ENCODE measurements at regions not wholly inside any gene's neighbourhood (a gene's known extent, or its start where the extent isn't known, plus 50 kb on each side); places are given as distances from the start of the nearest gene placed in this dataset.

- no peak overlapping the region for H3K4me3 ChIP-seq (ENCODE audit: low read length)
- no peaks in the 10 kb centered on the region for H3K36me3 ChIP-seq (ENCODE audit: control insufficient read depth, insufficient read depth, low read length)
- DNase-seq (ENCODE audit: low read depth, low spot score) = no peak
- no peaks in the 10 kb centered on the region for H3K4me1 ChIP-seq (ENCODE audit: control insufficient read depth, insufficient read depth, low read length)
- no peaks in the 10 kb centered on the region for H3K9me3 ChIP-seq (ENCODE audit: control insufficient read depth, insufficient read depth, low read length)
- no CpG with 5 or more reads among the region's 3 CpGs for WGBS (ENCODE audit: insufficient coverage, insufficient read length)
- H3K27me3 ChIP-seq (ENCODE audit: control insufficient read depth, insufficient read depth, low read length) = no peaks in the 10 kb centered on the region
- no peak overlapping the region for H3K27ac ChIP-seq (ENCODE audit: low read length)
Measured at GRCh38 chrX:124679199-124679598, 332.8 kb downstream of the SH2D1A start.

GRCh38 chrX:124680287-124680686 is 333.9 kb downstream of the SH2D1A start:
- no peaks in the 10 kb centered on the region for H3K36me3 ChIP-seq (ENCODE audit: control insufficient read depth, insufficient read depth, low read length)
- H3K4me1 ChIP-seq (ENCODE audit: control insufficient read depth, insufficient read depth, low read length) = no peaks in the 10 kb centered on the region
- DNase-seq (ENCODE audit: low read depth, low spot score) = no peak
- no peak overlapping the region for H3K27ac ChIP-seq (ENCODE audit: low read length)
- WGBS (ENCODE audit: insufficient coverage, insufficient read length) = 100% methylated on average over 1 of the region's 2 CpGs
- H3K9me3 ChIP-seq (ENCODE audit: control insufficient read depth, insufficient read depth, low read length) = no peaks in the 10 kb centered on the region
- no peaks in the 10 kb centered on the region for H3K27me3 ChIP-seq (ENCODE audit: control insufficient read depth, insufficient read depth, low read length)
- no peak overlapping the region for H3K4me3 ChIP-seq (ENCODE audit: low read length)

DNA sequence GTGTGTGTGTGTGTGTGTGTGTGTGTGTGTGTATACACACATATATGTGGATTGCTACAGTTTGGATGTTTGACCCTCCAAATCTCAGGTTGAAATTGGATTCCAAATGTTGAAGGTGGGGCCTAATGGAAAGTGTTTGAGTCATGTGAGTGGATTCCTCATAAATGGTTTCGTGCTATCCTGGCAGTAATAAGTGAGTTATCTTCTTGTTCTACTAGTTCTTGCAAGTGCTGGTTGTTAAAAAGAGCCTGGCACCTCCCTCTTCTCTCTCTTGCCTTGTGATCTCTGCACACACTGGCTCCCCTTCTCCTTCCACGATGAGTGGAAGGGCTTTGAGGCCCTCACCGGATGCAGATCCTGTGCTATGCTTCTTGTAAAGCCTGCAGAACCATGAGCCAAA is 344.1 kb downstream of the SH2D1A start:
- no peaks in the 10 kb centered on the region for H3K4me1 ChIP-seq (ENCODE audit: control insufficient read depth, insufficient read depth, low read length)
- H3K27ac ChIP-seq (ENCODE audit: low read length) = no peak overlapping the region
- H3K4me3 ChIP-seq (ENCODE audit: low read length) = no peak overlapping the region
- H3K27me3 ChIP-seq (ENCODE audit: control insufficient read depth, insufficient read depth, low read length) = no peaks in the 10 kb centered on the region
- no peak for DNase-seq (ENCODE audit: low read depth, low spot score)
- no peaks in the 10 kb centered on the region for H3K36me3 ChIP-seq (ENCODE audit: control insufficient read depth, insufficient read depth, low read length)
- H3K9me3 ChIP-seq (ENCODE audit: control insufficient read depth, insufficient read depth, low read length) = no peaks in the 10 kb centered on the region
- WGBS (ENCODE audit: insufficient coverage, insufficient read length) = no CpG with 5 or more reads among the region's 3 CpGs

- Histone ChIP-seq H3K9me3 (ENCODE audit: control insufficient read depth, insufficient read depth, low read length) (no peaks in the 10 kb centered on the region), H3K4me3 (ENCODE audit: low read length) (no peak overlapping the region), H3K27ac (ENCODE audit: low read length) (no peak overlapping the region), H3K36me3 (ENCODE audit: control insufficient read depth, insufficient read depth, low read length) (no peaks in the 10 kb centered on the region), H3K27me3 (ENCODE audit: control insufficient read depth, insufficient read depth, low read length) (no peaks in the 10 kb centered on the region), H3K4me1 (ENCODE audit: control insufficient read depth, insufficient read depth, low read length) (no peaks in the 10 kb centered on the region)
- WGBS (ENCODE audit: insufficient coverage, insufficient read length) = no CpG with 5 or more reads among the region's 2 CpGs
- DNase-seq (ENCODE audit: low read depth, low spot score) = no peak
Measured at GRCh38 chrX:124699876-124700275, 353.5 kb downstream of the SH2D1A start.

DNA sequence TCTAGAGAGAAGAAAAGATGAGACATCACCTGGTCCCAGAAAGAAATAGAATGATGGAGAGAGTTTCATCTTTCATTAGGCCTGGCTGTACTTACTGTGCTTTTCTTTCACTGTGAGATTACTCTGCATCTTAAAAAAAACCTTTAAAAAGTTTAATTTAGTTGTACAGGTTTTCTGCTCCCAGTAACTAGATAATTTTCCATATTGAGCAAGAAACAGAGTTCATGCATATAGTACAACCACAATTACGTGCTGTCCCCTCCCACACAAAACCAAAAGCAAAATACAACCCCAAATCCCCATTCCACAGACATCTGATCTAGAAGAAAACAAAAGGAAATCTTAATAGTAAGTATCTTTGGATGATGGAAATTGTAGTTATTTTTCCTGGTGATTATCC is 371.2 kb downstream of the SH2D1A start:
- no CpG with 5 or more reads among the region's 1 CpG for WGBS (ENCODE audit: insufficient coverage, insufficient read length)
- H3K4me1 ChIP-seq (ENCODE audit: control insufficient read depth, insufficient read depth, low read length) = no peaks in the 10 kb centered on the region
- H3K27me3 ChIP-seq (ENCODE audit: control insufficient read depth, insufficient read depth, low read length) = no peaks in the 10 kb centered on the region
- DNase-seq (ENCODE audit: low read depth, low spot score) = no peak
- H3K4me3 ChIP-seq (ENCODE audit: low read length) = no peak overlapping the region
- H3K36me3 ChIP-seq (ENCODE audit: control insufficient read depth, insufficient read depth, low read length) = no peaks in the 10 kb centered on the region
- H3K27ac ChIP-seq (ENCODE audit: low read length) = no peak overlapping the region
- H3K9me3 ChIP-seq (ENCODE audit: control insufficient read depth, insufficient read depth, low read length) = no peaks in the 10 kb centered on the region

DNA sequence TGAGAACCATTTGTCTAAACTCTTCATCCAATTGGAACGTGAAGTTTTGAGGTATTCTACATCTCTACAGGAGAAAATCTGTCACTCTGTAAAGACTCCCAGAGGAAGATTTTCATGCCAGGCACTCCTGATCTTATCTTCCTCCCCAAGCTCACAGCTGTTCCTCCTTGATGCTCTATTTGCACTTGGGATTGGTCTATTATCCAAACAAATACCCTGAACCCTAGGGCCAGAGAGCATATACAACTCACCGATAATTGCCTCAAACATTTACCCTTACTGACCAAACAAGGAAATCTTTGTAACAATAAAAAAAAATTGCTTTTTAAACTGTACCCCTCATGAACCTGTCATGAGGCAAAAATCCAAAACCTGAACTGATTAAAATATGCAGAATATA is 372.7 kb downstream of the SH2D1A start:
- no peak for DNase-seq (ENCODE audit: low read depth, low spot score)
- H3K36me3 ChIP-seq (ENCODE audit: control insufficient read depth, insufficient read depth, low read length) = no peaks in the 10 kb centered on the region
- no peak overlapping the region for H3K4me3 ChIP-seq (ENCODE audit: low read length)
- H3K27me3 ChIP-seq (ENCODE audit: control insufficient read depth, insufficient read depth, low read length) = no peaks in the 10 kb centered on the region
- WGBS (ENCODE audit: insufficient coverage, insufficient read length) = no CpG with 5 or more reads among the region's 2 CpGs
- H3K27ac ChIP-seq (ENCODE audit: low read length) = no peak overlapping the region
- no peaks in the 10 kb centered on the region for H3K9me3 ChIP-seq (ENCODE audit: control insufficient read depth, insufficient read depth, low read length)
- H3K4me1 ChIP-seq (ENCODE audit: control insufficient read depth, insufficient read depth, low read length) = no peaks in the 10 kb centered on the region

DNA sequence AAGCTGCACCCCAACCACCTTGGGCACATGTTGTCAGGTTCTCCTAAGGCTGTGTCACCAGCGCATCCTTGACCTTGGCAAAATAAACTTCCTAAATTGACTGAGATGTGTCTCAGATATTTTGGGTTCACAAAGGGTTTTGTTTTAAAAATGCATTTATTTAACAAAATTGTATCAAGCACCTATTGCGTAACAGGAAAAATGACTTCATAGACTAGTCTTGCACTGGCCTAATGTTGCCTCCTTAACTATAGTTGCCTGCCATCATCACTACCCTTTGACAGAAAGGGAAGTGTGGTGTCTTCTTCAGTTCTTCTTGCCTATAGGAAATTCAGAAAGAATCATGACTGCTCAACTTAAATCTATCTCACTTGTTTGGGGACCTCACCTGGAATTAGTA is 374.2 kb downstream of the SH2D1A start:
- Histone ChIP-seq H3K9me3 (ENCODE audit: control insufficient read depth, insufficient read depth, low read length) (no peaks in the 10 kb centered on the region), H3K36me3 (ENCODE audit: control insufficient read depth, insufficient read depth, low read length) (no peaks in the 10 kb centered on the region), H3K27me3 (ENCODE audit: control insufficient read depth, insufficient read depth, low read length) (no peaks in the 10 kb centered on the region), H3K4me1 (ENCODE audit: control insufficient read depth, insufficient read depth, low read length) (no peaks in the 10 kb centered on the region), H3K4me3 (ENCODE audit: low read length) (no peak overlapping the region), H3K27ac (ENCODE audit: low read length) (no peak overlapping the region)
- DNase-seq (ENCODE audit: low read depth, low spot score) = no peak
- WGBS (ENCODE audit: insufficient coverage, insufficient read length) = no CpG with 5 or more reads among the region's 2 CpGs

DNA sequence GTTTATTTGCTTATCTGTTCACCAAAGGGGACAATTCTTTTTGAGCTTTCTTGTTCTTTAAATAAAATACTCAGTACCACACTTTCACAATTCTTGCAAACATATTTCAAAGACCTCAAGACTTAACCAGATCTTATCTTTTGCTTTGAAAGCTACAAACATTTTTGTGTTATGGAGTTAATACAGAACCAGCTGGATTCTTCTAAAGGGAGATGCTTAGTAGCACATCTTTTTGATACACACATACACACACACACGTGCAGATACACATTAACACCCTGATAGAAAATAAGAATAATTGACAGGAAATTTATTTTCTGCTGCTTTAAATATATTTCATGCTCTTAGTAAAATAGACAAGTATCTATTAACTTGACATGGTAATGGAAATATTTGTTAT is 379.1 kb downstream of the SH2D1A start:
- H3K27me3 ChIP-seq (ENCODE audit: control insufficient read depth, insufficient read depth, low read length) = no peaks in the 10 kb centered on the region

DNA sequence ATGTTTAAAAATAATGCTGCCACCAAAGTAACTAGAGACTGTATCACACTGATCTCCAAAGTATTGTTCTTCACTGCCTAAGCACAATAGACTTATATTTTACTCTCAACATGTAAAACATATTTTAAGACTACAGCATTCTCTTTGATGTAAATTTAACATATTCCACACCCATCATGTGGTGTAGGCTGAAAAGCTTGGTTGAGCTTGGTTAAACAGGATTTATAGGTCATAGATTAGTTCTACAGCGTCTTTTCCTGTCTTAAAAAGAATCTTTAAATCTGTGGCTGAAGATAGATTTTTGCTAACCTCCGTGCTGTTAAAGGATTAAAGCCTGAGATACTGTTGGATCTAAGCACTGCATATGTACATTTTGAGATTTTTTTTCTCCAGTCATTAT is 379.9 kb downstream of the SH2D1A start:
- Histone ChIP-seq H3K4me3 (ENCODE audit: low read length) (no peak overlapping the region), H3K4me1 (ENCODE audit: control insufficient read depth, insufficient read depth, low read length) (no peaks in the 10 kb centered on the region), H3K36me3 (ENCODE audit: control insufficient read depth, insufficient read depth, low read length) (no peaks in the 10 kb centered on the region), H3K27me3 (ENCODE audit: control insufficient read depth, insufficient read depth, low read length) (no peaks in the 10 kb centered on the region), H3K27ac (ENCODE audit: low read length) (no peak overlapping the region), H3K9me3 (ENCODE audit: control insufficient read depth, insufficient read depth, low read length) (no peaks in the 10 kb centered on the region)
- DNase-seq (ENCODE audit: low read depth, low spot score) = no peak
- no CpG with 5 or more reads among the region's 2 CpGs for WGBS (ENCODE audit: insufficient coverage, insufficient read length)

More for the DNA sequence above, 379.1 kb downstream of the SH2D1A start:
- H3K36me3 ChIP-seq (ENCODE audit: control insufficient read depth, insufficient read depth, low read length) = no peaks in the 10 kb centered on the region
- H3K27ac ChIP-seq (ENCODE audit: low read length) = no peak overlapping the region
- H3K9me3 ChIP-seq (ENCODE audit: control insufficient read depth, insufficient read depth, low read length) = no peaks in the 10 kb centered on the region
- DNase-seq (ENCODE audit: low read depth, low spot score) = no peak
- WGBS (ENCODE audit: insufficient coverage, insufficient read length) = no CpG with 5 or more reads among the region's 1 CpG
- no peaks in the 10 kb centered on the region for H3K4me1 ChIP-seq (ENCODE audit: control insufficient read depth, insufficient read depth, low read length)
- no peak overlapping the region for H3K4me3 ChIP-seq (ENCODE audit: low read length)

- Histone ChIP-seq H3K4me3 (ENCODE audit: low read length) (no peak overlapping the region), H3K4me1 (ENCODE audit: control insufficient read depth, insufficient read depth, low read length) (no peaks in the 10 kb centered on the region), H3K27me3 (ENCODE audit: control insufficient read depth, insufficient read depth, low read length) (no peaks in the 10 kb centered on the region), H3K36me3 (ENCODE audit: control insufficient read depth, insufficient read depth, low read length) (no peaks in the 10 kb centered on the region), H3K27ac (ENCODE audit: low read length) (no peak overlapping the region), H3K9me3 (ENCODE audit: control insufficient read depth, insufficient read depth, low read length) (no peaks in the 10 kb centered on the region)
- WGBS (ENCODE audit: insufficient coverage, insufficient read length) = no CpG with 5 or more reads among the region's 1 CpG
- no peak for DNase-seq (ENCODE audit: low read depth, low spot score)
Measured at GRCh38 chrX:124726881-124727280, 380.5 kb downstream of the SH2D1A start.

DNA sequence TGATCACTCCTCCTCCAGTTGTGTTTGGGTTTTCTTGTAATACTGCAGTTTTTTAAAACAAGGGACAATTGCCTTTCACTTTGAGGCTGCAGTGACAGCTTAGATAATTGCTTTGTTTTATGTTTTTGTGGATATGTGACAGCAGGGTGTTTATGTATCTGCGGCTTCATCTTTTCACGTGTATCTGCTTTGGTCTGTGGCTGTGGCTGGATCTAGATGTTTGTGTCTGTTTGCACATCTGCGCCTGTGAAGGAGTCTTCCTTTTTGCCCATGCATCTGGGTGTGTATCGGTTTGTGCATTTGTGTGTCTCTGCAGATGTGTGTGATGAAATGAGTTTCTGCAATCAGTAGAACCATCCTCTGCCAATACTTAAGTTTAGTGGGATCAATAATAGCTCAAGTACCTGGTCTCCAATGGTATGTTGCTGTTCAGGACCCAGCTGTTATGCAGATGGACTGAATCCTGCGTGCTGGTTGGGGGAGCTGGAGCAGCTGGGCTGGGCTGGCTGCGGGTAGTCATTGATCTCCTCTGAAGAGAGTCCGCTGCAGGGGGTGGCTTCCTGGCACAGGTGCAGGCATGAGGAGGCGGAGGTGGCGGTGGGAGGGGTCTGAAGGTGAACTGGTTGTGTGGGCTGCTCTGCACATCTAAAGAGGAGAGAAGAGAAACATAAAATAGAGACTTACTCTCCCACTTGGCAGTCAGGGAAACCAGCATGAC is 390.3 kb downstream of the SH2D1A start:
- no peak overlapping the region for H3K27ac ChIP-seq (ENCODE audit: low read length)
- no peaks in the 10 kb centered on the region for H3K4me1 ChIP-seq (ENCODE audit: control insufficient read depth, insufficient read depth, low read length)
- DNase-seq (ENCODE audit: low read depth, low spot score) = peak; percentile 63
- no peaks in the 10 kb centered on the region for H3K36me3 ChIP-seq (ENCODE audit: control insufficient read depth, insufficient read depth, low read length)
- no peak overlapping the region for H3K4me3 ChIP-seq (ENCODE audit: low read length)
- H3K27me3 ChIP-seq (ENCODE audit: control insufficient read depth, insufficient read depth, low read length) = no peaks in the 10 kb centered on the region
- H3K9me3 ChIP-seq (ENCODE audit: control insufficient read depth, insufficient read depth, low read length) = no peaks in the 10 kb centered on the region
- WGBS (ENCODE audit: insufficient coverage, insufficient read length) = no CpG with 5 or more reads among the region's 9 CpGs
